ENCODE measurements at regions not wholly inside any gene's neighbourhood (a gene's known extent, or its start where the extent isn't known, plus 50 kb on each side); places are given as distances from the start of the nearest gene placed in this dataset.

GRCh38 chr12:91868054-91868453 is 277.6 kb downstream of the BTG1 start:
- TF ChIP-seq CTCF (conservative IDR thresholded peaks at IDR 0.05; ENCODE audit: low read length) (no peak), EZH2phosphoT487 (IDR thresholded peaks at IDR 0.05; ENCODE audit: borderline replicate concordance, low read depth, low read length) (no peak)
